Fibroblast of lung (primary cell): ENCODE measurements at regions not wholly inside any gene's neighbourhood (a gene's known extent, or its start where the extent isn't known, plus 50 kb on each side); places are given as distances from the start of the nearest gene placed in this dataset.

Experiments
- EZH2 ChIP-seq: IDR thresholded peaks from 2 replicates; pipeline ENCODE4 v1.5.1; 2012; ENCODE audit warnings: low read length, control low read depth, mild to moderate bottlenecking; ENCODE audit errors: missing control alignments
- TF ChIP-seq, protein P1 (sequence below), 2 donors: IDR thresholded peaks in 1 of 2; conservative IDR thresholded peaks in 1 of 2; 1 replicate in 1 of 2; 2 replicates in 1 of 2; pipeline ENCODE4 v1.5.1; 2011 to 2012; ENCODE audit warnings: low read length in 2 of 2, control low read depth in 1 of 2, inconsistent platforms in 1 of 2, low read depth in 1 of 2, mild to moderate bottlenecking in 1 of 2

DNA sequence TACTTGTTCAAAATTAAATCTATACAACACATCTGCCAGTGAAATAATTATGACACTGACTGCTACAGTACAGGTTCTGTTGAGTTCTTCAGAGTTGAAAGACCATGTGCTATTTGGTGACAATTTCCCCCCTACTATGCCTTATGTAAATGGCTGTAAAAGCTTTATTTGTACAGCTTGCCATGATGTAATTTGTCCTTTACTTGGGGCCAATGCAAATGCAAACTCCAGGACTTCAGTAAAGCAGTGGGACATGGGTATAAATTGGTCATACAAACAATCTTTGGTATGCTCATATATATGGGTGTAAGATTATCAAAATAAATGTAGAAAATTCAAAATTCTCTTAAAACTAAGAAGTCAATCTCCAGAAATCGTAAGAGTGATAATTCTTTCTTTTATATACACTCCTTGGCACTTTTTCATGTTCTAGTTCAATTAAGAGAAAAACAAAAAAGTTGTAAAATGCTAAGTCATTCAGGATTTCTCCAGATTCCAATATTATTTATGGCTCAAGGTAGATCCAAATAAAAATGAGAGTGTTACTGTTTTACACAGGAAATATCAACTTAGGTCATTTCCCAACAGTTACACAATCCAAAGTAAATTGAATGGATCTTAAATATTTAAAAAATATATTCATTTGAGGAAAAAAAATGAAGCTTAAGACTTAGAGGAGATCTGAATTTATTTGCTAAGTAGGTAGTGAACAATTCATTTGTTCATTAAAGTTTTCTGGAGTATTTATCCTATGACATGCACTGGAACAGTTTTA is 1310.5 kb upstream of the CITED2 start:
- TF ChIP-seq, protein P1, sequence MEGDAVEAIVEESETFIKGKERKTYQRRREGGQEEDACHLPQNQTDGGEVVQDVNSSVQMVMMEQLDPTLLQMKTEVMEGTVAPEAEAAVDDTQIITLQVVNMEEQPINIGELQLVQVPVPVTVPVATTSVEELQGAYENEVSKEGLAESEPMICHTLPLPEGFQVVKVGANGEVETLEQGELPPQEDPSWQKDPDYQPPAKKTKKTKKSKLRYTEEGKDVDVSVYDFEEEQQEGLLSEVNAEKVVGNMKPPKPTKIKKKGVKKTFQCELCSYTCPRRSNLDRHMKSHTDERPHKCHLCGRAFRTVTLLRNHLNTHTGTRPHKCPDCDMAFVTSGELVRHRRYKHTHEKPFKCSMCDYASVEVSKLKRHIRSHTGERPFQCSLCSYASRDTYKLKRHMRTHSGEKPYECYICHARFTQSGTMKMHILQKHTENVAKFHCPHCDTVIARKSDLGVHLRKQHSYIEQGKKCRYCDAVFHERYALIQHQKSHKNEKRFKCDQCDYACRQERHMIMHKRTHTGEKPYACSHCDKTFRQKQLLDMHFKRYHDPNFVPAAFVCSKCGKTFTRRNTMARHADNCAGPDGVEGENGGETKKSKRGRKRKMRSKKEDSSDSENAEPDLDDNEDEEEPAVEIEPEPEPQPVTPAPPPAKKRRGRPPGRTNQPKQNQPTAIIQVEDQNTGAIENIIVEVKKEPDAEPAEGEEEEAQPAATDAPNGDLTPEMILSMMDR (conservative IDR thresholded peaks at IDR 0.05 in 1 of 2, IDR thresholded peaks at IDR 0.05 in 1 of 2; ENCODE audit: low read depth in 1 of 2, low read length in 2 of 2), result no peak
- no peak for TF ChIP-seq EZH2
